ENCODE measurements at regions not wholly inside any gene's neighbourhood (a gene's known extent, or its start where the extent isn't known, plus 50 kb on each side); places are given as distances from the start of the nearest gene placed in this dataset.
"Not testable (repeated sequence)": the region's sequence is repeated elsewhere in the genome, so short reads cannot be mapped to it uniquely, and the experiment has no call there.

- DNase-seq (ENCODE audit: low read depth in 2 of 3, low spot score in 2 of 3): not testable (repeated sequence)
These were observed 491.8 kb upstream of the POT1 start for GRCh38 chr7:125421407-125421806.

- no peak for DNase-seq (ENCODE audit: low read depth in 2 of 3, low spot score in 2 of 3)
These were observed 483.5 kb upstream of the POT1 start for GRCh38 chr7:125412890-125413665.

- DNase-seq (ENCODE audit: low read depth in 2 of 3, low spot score in 2 of 3): no peak
These were observed 480.3 kb upstream of the POT1 start for GRCh38 chr7:125409921-125410320.

- no peak for DNase-seq (ENCODE audit: low read depth in 2 of 3, low spot score in 2 of 3)
These were observed 476.5 kb upstream of the POT1 start for GRCh38 chr7:125406111-125406510.

GRCh38 chr7:125399408-125399807 is 469.8 kb upstream of the POT1 start:
- no peak for DNase-seq (ENCODE audit: low read depth in 2 of 3, low spot score in 2 of 3)

GRCh38 chr7:125396466-125397151 is 467.0 kb upstream of the POT1 start:
- DNase-seq (ENCODE audit: low read depth in 2 of 3, low spot score in 2 of 3): peak in 2 of 3 donors; percentile 78 to 91

GRCh38 chr7:125391921-125392320 is 462.3 kb upstream of the POT1 start:
- no peak for DNase-seq (ENCODE audit: low read depth in 2 of 3, low spot score in 2 of 3)

GRCh38 chr7:125390981-125391380 is 461.4 kb upstream of the POT1 start:
- DNase-seq (ENCODE audit: low read depth in 2 of 3, low spot score in 2 of 3): no peak

GRCh38 chr7:125386211-125386610 is 456.6 kb upstream of the POT1 start:
- no peak for DNase-seq (ENCODE audit: low read depth in 2 of 3, low spot score in 2 of 3)

- DNase-seq (ENCODE audit: low read depth in 2 of 3, low spot score in 2 of 3): peak in 1 of 3 donors; percentile 19
These were observed 453.7 kb upstream of the POT1 start for GRCh38 chr7:125383324-125383723.

GRCh38 chr7:125382401-125382800 is 452.8 kb upstream of the POT1 start:
- no peak for DNase-seq (ENCODE audit: low read depth in 2 of 3, low spot score in 2 of 3)

GRCh38 chr7:125375942-125376341 is 446.3 kb upstream of the POT1 start:
- no peak for DNase-seq (ENCODE audit: low read depth in 2 of 3, low spot score in 2 of 3)

- DNase-seq (ENCODE audit: low read depth in 2 of 3, low spot score in 2 of 3): no peak
These were observed 440.9 kb upstream of the POT1 start for GRCh38 chr7:125370502-125370901.

GRCh38 chr7:125363873-125364272 is 434.2 kb upstream of the POT1 start:
- no peak for DNase-seq (ENCODE audit: low read depth in 2 of 3, low spot score in 2 of 3)

GRCh38 chr7:125358551-125359167 is 429.0 kb upstream of the POT1 start:
- no peak for DNase-seq (ENCODE audit: low read depth in 2 of 3, low spot score in 2 of 3)

- DNase-seq (ENCODE audit: low read depth in 2 of 3, low spot score in 2 of 3): no peak
These were observed 428.2 kb upstream of the POT1 start for GRCh38 chr7:125357676-125358455.

- peak in 2 of 3 donors; percentile 43 to 80 for DNase-seq (ENCODE audit: low read depth in 2 of 3, low spot score in 2 of 3)
These were observed 426.3 kb upstream of the POT1 start for GRCh38 chr7:125355899-125356298.

- DNase-seq (ENCODE audit: low read depth in 2 of 3, low spot score in 2 of 3): no peak
These were observed 417.6 kb upstream of the POT1 start for GRCh38 chr7:125347269-125347668.

- DNase-seq (ENCODE audit: low read depth in 2 of 3, low spot score in 2 of 3): no peak
These were observed 408.5 kb upstream of the POT1 start for GRCh38 chr7:125338110-125338509.

- no peak for DNase-seq (ENCODE audit: low read depth in 2 of 3, low spot score in 2 of 3)
These were observed 406.7 kb upstream of the POT1 start for GRCh38 chr7:125336326-125336725.

- DNase-seq (ENCODE audit: low read depth in 2 of 3, low spot score in 2 of 3): no peak
These were observed 397.1 kb upstream of the POT1 start for GRCh38 chr7:125326666-125327255.

Data from hematopoietic multipotent progenitor cell (in vitro differentiated cells).